ENCODE measurements at regions not wholly inside any gene's neighbourhood (a gene's known extent, or its start where the extent isn't known, plus 50 kb on each side); places are given as distances from the start of the nearest gene placed in this dataset.

DNA sequence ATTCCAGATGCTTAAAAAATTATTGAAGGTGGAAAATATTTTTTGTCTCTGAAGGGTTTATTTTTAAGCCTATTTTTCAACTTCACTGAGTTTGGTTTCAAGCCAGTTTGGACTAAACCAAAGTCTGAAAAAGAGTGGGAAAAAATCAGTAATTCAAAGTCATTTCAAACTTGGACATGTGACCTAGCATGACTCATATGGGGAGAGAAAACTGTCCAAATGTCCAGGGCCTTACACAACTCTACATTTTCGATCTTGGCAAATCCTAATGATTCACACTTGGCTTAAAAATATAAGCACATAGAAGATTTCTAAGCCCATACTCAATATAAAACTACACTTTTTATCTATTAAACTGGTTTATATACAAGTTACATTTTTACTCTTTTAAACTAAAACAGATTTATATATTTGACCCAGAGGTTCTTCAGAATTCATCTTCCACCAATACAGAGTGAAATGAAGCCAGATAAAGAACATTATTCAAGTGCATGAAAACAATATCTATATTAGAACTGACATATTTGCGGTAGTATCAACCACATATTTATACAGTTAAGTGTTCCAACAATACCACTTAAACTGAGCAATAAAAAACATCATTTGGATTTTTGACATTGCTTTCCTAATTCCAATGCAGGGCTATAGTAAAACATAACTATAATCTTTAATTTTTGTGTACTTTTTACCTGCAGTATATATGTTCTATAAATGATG, 110.3 kb upstream of the TCF21 start:
- 17% methylated on average over 2 of the region's 2 CpGs for WGBS (ENCODE audit: low lambda C conversion rate)

DNA sequence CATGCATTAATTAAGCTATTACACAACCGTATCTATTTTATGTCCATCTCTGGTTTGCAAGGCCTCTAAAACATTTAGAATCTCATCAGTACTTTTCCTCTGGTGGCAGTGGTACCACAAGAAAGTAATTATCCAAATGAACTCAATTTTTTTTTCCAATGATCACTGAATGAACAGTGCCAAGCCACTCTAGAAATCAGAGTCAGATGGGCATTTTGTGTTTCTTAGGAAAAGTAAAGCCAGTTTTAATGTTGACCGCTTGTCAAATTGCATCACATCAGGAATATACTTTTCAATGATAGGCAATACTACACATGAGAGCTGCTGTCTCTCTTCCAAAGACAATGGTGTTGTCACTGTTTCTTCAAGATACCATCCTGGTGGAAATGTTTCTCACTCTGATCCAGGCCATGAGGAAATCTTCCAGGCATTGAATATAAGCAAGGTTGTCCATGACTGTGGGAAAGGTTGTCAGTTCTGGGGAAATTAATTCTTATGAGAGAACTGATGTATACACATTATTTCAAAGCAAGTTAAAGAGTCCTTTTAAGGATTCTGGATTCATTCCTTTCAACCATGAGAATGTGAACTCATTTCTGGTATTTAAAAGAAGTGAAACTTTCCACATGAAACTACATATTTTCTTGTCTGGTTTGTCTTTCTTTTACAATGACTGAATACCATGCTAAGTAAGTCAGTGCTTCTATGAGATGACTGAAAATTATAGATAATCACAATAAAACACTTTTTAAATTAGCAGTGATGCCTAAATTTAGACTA, 108.8 kb upstream of the TCF21 start:
- H3K79me2 ChIP-seq (ENCODE audit: insufficient read depth, low read length), result no peaks in the 10 kb centered on the region
- ChIA-PET POLR2A (no interaction called here), CTCF (ENCODE audit: low intra/inter-chr PET ratio, low total read pairs) (no interaction called here)
- no peaks in the 10 kb centered on the region for H3K36me3 ChIP-seq (replicated peaks in 1 of 2; ENCODE audit: control insufficient read depth in 1 of 2, insufficient read depth in 2 of 2, low read length in 2 of 2)
- H3K4me2 ChIP-seq (ENCODE audit: low read depth, low read length), result no peak overlapping the region
- 43% methylated on average over 2 of the region's 2 CpGs for WGBS (ENCODE audit: low lambda C conversion rate)
- no TSS peak for BruUV-seq (replicated peaks)
- no peaks in the 10 kb centered on the region for H3K9me3 ChIP-seq (ENCODE audit: low read length)
- no peak for FAIRE-seq
- DNase-seq (ENCODE audit: low spot score), result no peak
- no peak for ATAC-seq
- H4K20me1 ChIP-seq (ENCODE audit: insufficient read depth, low read length), result no peaks in the 10 kb centered on the region
- H3K4me1 ChIP-seq (ENCODE audit: insufficient read depth, low read length), result no peaks in the 10 kb centered on the region
- H3K27me3 ChIP-seq (ENCODE audit: control insufficient read depth in 1 of 2, insufficient read depth in 2 of 2, low read length in 2 of 2), result no peaks in the 10 kb centered on the region; a peak in 1 of 5 replicates
- no peak overlapping the region for H3K4me3 ChIP-seq (replicated peaks in 1 of 3; ENCODE audit: insufficient read depth in 1 of 3, low read depth in 2 of 3, low read length in 3 of 3)
- in situ Hi-C loops (cut with HindIII; ENCODE audit: extremely low pct_ligation_motif_present, low pct_unique_long_range_greater_than_20kb), result no loop called here
- no peak overlapping the region for H2AFZ ChIP-seq (ENCODE audit: low read length)
- no peak overlapping the region for H3K9ac ChIP-seq (ENCODE audit: insufficient read depth, low read depth, low read length)
- intact Hi-C loops (cut with micrococcal nuclease; ENCODE audit: unreplicated experiment), result no loop called here
- H3K27ac ChIP-seq (ENCODE audit: extremely low read length, insufficient read depth, low read length), result no peak overlapping the region
- TF ChIP-seq SP2 (CRISPR knock-in tag; IDR thresholded peaks at IDR 0.05) (no peak), ZNF33A (CRISPR knock-in tag; IDR thresholded peaks at IDR 0.05; ENCODE audit: borderline replicate concordance) (no peak), ATRX (CRISPR knock-in tag; IDR thresholded peaks at IDR 0.05; ENCODE audit: borderline replicate concordance) (no peak), MBD4 (IDR thresholded peaks at IDR 0.05; ENCODE audit: borderline replicate concordance, low read length) (no peak), SOX6 (IDR thresholded peaks at IDR 0.05) (no peak), SOX6 (CRISPR knock-in tag; IDR thresholded peaks at IDR 0.05) (no peak), MTF2 (CRISPR knock-in tag; IDR thresholded peaks at IDR 0.05; ENCODE audit: borderline replicate concordance) (no peak), NBN (conservative IDR thresholded peaks at IDR 0.05) (no peak), RNF2 (conservative IDR thresholded peaks at IDR 0.05; ENCODE audit: low read depth) (no peak)
- TF ChIP-seq, protein P1, sequence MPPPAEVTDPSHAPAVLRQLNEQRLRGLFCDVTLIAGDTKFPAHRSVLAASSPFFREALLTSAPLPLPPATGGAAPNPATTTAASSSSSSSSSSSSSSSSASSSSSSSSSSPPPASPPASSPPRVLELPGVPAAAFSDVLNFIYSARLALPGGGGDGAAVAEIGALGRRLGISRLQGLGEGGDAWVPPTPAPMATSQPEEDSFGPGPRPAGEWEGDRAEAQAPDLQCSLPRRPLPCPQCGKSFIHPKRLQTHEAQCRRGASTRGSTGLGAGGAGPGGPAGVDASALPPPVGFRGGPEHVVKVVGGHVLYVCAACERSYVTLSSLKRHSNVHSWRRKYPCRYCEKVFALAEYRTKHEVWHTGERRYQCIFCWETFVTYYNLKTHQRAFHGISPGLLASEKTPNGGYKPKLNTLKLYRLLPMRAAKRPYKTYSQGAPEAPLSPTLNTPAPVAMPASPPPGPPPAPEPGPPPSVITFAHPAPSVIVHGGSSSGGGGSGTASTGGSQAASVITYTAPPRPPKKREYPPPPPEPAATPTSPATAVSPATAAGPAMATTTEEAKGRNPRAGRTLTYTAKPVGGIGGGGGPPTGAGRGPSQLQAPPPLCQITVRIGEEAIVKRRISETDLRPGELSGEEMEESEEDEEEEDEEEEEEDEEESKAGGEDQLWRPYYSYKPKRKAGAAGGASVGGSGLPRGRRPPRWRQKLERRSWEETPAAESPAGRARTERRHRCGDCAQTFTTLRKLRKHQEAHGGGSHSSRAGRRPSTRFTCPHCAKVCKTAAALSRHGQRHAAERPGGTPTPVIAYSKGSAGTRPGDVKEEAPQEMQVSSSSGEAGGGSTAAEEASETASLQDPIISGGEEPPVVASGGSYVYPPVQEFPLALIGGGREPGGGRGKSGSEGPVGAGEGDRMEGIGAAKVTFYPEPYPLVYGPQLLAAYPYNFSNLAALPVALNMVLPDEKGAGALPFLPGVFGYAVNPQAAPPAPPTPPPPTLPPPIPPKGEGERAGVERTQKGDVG (CRISPR knock-in tag; IDR thresholded peaks at IDR 0.05; ENCODE audit: borderline replicate concordance), result no peak
- TF ChIP-seq, protein P2, sequence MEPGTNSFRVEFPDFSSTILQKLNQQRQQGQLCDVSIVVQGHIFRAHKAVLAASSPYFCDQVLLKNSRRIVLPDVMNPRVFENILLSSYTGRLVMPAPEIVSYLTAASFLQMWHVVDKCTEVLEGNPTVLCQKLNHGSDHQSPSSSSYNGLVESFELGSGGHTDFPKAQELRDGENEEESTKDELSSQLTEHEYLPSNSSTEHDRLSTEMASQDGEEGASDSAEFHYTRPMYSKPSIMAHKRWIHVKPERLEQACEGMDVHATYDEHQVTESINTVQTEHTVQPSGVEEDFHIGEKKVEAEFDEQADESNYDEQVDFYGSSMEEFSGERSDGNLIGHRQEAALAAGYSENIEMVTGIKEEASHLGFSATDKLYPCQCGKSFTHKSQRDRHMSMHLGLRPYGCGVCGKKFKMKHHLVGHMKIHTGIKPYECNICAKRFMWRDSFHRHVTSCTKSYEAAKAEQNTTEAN (CRISPR knock-in tag; conservative IDR thresholded peaks at IDR 0.05), result no peak
- TF ChIP-seq, protein P3, sequence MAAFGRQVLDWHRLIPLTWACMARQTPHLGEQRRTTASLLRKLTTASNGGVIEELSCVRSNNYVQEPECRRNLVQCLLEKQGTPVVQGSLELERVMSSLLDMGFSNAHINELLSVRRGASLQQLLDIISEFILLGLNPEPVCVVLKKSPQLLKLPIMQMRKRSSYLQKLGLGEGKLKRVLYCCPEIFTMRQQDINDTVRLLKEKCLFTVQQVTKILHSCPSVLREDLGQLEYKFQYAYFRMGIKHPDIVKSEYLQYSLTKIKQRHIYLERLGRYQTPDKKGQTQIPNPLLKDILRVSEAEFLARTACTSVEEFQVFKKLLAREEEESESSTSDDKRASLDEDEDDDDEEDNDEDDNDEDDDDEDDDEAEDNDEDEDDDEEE (CRISPR knock-in tag; IDR thresholded peaks at IDR 0.05), result no peak

More for the DNA sequence above, 110.3 kb upstream of the TCF21 start:
- ChIA-PET CTCF (ENCODE audit: low intra/inter-chr PET ratio, low total read pairs) (no interaction called here), POLR2A (no interaction called here)
- Histone ChIP-seq H3K27ac (ENCODE audit: extremely low read length, insufficient read depth, low read length) (no peak overlapping the region), H3K4me1 (ENCODE audit: insufficient read depth, low read length) (no peaks in the 10 kb centered on the region), H4K20me1 (ENCODE audit: insufficient read depth, low read length) (no peaks in the 10 kb centered on the region), H3K9me3 (ENCODE audit: low read length) (no peaks in the 10 kb centered on the region), H3K79me2 (ENCODE audit: insufficient read depth, low read length) (no peaks in the 10 kb centered on the region), H3K27me3 (ENCODE audit: control insufficient read depth in 1 of 2, insufficient read depth in 2 of 2, low read length in 2 of 2) (no peaks in the 10 kb centered on the region; a peak in 1 of 5 replicates), H2AFZ (ENCODE audit: low read length) (no peak overlapping the region), H3K9ac (ENCODE audit: insufficient read depth, low read depth, low read length) (no peak overlapping the region), H3K4me2 (ENCODE audit: low read depth, low read length) (no peak overlapping the region), H3K36me3 (replicated peaks in 1 of 2; ENCODE audit: control insufficient read depth in 1 of 2, insufficient read depth in 2 of 2, low read length in 2 of 2) (no peaks in the 10 kb centered on the region), H3K4me3 (replicated peaks in 1 of 3; ENCODE audit: insufficient read depth in 1 of 3, low read depth in 2 of 3, low read length in 3 of 3) (no peak overlapping the region)
- ATAC-seq (no peak), DNase-seq (ENCODE audit: low spot score) (no peak), FAIRE-seq (peak; percentile 28)
- intact Hi-C loops (cut with micrococcal nuclease; ENCODE audit: unreplicated experiment), result no loop called here
- no peak for TF ChIP-seq HDAC1 (CRISPR knock-in tag; IDR thresholded peaks at IDR 0.05)
- in situ Hi-C loops (cut with HindIII; ENCODE audit: extremely low pct_ligation_motif_present, low pct_unique_long_range_greater_than_20kb), result no loop called here
- no TSS peak for BruUV-seq (replicated peaks)
